GM11168 (cell line): ENCODE measurements at regions not wholly inside any gene's neighbourhood (a gene's known extent, or its start where the extent isn't known, plus 50 kb on each side); places are given as distances from the start of the nearest gene placed in this dataset.

ENCODE experiments used
- in situ Hi-C: fragments of 300-500 bp; cut with MboI; formaldehyde crosslinking; loops from one replicate; pipeline ENCODE4 v1.12.0; 2022; ENCODE audit warnings: low sequenced_read_pairs; ENCODE audit not compliant: unreplicated experiment

DNA sequence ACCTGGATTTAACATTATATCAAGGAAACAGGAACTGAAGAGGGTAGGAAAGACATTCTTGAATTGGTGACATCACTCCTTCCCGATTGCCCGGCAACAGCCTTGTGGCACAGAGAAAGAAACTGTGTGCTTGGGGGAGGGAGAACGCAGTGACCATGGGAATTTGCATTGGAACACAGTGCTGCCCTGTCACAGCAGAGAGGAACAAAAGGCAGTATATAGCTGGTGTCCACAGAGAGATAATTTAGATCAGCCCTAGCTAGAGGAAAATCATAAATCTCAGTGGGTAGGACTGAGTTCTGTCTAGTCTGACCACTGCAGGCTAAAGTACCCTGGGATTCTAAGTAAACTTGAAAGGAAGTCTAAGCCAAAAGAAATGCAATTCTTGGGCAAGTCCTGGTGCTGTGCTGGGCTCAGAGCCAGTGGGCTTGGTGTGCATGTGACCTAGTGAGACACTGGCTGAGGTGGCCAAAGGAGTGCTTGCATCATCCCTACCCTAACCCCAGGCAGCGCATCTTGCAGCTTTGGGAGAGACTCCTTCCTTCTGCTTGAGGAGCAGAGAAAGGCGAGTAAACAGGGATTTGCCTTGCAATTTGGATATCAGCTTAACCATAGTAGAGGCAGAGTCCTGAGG, 697.6 kb downstream of the HACE1 start:
- in situ Hi-C loops = loop anchor here (25.0 kb wide), 1 partner anchor 600 kb away; no protein-coding TSS in a partner anchor

DNA sequence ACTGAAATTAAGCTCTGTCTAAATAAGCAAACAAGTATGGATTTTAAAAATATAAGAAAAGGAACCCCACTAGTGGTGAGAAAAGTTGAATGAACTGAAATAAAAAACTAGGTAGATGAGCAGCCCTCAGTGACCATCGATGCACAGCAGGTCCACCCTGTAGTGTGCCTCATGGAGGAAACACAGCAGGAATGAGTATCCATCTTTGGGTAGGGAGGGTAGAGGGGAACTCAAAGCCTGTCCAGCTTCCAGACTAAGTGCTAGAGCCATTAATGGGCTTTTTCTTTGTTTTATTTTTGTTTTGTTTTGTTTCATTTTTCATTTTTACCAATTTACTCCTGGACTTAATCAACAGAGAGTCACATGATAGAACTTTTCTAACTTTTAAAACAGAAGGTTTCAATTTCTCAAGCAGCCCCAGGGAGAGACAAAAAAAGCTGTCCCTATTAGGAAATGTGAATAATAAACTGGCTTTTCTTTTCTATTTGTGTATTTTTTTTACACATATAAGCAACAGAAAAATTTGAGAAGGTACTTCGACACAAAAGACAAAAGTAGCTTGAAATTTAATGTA, 700.6 kb downstream of the HACE1 start:
- in situ Hi-C loops = loop anchor here (25.0 kb wide), 1 partner anchor 603 kb away; no protein-coding TSS in a partner anchor

DNA sequence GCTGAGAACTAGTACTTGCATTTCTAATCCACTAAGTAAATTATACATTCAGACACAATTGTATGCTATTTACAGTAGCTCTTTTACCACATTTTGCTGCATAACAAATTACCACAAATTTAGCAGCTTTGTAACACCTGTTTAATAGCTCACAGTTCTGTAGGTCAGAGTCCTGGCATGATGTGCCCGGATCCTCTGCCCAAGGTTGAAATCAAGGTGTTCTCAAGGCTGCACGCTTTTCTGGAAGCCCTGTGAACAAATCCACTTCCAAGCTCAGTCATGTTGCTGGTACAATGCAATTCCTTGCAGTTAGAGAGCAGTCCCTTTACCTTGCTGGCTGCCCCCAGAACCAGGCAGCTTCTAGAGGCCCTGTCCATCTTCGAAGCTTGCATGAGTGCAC, 716.0 kb downstream of the HACE1 start:
- in situ Hi-C loops = no loop called here

- in situ Hi-C loops = no loop called here
These were observed 724.8 kb downstream of the HACE1 start for GRCh38 chr6:104134876-104135275.

DNA sequence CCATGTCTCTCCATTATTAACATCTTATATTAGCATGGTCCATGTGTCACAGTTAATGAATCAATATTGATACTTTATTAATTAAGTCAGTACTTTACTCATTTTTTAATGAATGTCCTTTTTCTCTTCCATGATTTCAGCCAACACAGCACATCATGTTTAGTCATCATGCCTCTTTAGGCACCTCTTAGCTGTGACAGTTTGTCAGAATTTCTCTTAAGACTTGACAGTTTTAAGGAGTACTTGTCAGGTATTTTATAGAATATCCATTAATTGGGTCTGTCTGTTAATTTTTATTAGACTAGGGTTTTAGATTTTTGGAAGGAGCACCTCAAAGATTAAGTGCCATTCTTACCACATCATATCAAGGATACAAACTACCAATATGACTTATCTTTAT, 729.4 kb downstream of the HACE1 start:
- in situ Hi-C loops = no loop called here

GRCh38 chr6:104126315-104127005, 733.3 kb downstream of the HACE1 start:
- in situ Hi-C loops = no loop called here

DNA sequence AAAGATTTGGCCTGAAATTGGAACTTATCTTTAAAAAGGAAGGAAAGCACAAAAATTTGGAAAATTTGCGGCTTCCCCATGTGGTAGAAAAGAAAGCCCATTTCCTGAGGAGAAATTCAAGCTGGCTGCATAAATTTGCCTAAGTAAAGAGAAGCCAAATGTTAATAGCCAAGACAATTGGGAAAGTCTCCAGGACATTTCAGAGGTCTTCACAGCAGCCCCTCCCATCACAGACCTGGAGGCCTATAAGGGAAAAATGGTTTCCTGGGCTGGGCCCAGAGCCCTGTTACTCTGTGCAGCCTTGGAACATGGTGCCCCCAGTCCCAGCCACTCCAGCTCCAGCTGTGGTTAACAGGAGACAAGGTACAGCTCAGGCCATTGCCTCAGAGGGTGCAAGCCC, 736.5 kb downstream of the HACE1 start:
- in situ Hi-C loops = no loop called here

GRCh38 chr6:104118274-104118673, 741.4 kb downstream of the HACE1 start:
- in situ Hi-C loops = no loop called here

DNA sequence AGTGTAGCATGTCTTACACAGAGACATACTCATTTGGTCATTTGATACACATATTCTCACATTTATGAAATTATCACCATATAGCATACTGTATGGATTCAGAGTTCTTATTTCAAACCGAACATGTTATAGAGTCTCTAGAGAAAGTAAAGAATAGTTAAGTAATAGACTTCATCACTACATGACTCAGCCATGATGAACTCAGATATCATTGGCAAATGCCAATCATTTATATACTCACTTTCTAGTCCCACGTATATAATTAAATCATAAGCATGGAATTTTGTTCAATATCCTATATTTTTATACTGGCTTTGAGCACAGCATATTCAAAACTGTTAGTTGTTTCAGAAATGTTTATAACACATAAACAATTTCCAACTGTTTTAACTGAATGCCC, 749.9 kb downstream of the HACE1 start:
- in situ Hi-C loops = no loop called here

DNA sequence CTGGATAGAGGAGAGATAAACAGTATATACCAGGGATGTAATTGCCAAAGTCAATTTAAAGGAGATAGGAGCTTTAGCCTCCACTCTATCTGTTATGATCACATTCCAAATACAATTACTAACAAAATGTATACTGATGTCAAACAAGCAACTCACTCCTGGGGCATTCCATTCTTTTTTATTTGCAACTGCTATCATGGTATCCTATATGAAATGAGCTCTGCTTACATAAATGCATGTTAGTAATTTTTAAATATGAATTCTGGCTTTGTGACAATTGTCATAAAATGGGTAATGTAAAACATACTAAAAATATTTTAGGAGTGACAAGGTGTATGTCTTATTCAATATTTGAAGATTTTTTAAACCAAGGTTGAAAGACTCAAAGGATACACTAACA, 751.1 kb downstream of the HACE1 start:
- in situ Hi-C loops = no loop called here

- in situ Hi-C loops = no loop called here
These were observed 763.9 kb downstream of the HACE1 start for GRCh38 chr6:104095661-104096416.

DNA sequence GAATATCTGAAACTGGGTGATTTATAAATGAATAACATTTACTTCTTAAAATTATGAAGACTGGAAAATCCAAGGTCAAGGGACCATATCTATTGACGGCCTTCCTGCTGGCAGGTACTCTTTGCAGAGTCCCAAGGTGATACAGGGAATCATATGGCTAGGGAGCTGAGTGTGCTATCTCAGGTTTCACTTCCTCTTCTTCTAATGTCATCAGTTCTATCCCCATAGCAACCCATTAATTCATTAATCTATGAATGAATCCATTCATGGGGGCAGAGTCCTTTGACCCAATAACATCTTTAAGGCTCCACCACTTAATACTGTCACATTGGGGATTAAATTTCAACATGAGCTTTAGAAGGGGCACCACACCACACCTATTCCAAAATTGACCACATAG, 772.0 kb downstream of the HACE1 start:
- in situ Hi-C loops = no loop called here

DNA sequence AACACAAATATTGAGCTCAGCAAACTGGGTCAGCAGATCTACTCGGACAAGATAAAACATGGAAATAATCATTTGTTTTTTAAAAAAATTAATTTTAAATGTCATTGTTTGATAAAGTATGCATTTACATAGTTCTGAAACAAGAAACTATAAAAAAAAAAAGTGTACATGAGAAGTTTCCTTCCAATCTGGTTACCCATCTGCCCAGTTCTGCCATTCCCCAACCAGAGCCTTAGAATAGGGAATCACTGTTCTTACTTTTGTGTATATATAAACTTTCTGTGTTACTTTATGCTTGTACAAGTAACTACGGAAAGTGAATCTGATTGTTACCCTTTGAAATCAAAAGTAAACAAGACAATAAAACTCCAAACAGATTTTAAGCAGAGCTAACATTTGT, 791.4 kb downstream of the HACE1 start:
- in situ Hi-C loops = no loop called here

GRCh38 chr6:104064876-104065275, 794.8 kb downstream of the HACE1 start:
- in situ Hi-C loops = no loop called here

- in situ Hi-C loops = no loop called here
These were observed 809.3 kb downstream of the HACE1 start for GRCh38 chr6:104050455-104050854.

DNA sequence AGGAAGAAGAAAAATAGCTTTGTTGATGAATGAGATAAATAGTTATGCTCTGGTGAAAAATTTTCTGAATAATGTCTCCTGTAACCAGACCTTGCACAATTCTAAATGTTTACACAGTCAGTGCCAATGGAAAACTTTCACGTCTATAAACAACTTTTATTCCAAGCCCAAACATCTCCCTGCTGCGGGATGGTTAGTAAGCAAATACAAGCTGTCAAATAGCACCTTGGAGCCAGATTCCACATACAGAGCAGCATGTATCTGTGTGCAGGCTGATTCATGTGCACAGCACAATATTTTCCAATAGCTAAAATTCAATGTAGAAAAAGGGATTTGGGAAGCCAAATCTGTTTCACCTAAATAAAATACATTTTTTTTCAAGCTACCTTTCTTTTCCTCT, 813.3 kb downstream of the HACE1 start:
- in situ Hi-C loops = no loop called here

- in situ Hi-C loops = no loop called here
These were observed 828.4 kb downstream of the HACE1 start for GRCh38 chr6:104031346-104031745.

DNA sequence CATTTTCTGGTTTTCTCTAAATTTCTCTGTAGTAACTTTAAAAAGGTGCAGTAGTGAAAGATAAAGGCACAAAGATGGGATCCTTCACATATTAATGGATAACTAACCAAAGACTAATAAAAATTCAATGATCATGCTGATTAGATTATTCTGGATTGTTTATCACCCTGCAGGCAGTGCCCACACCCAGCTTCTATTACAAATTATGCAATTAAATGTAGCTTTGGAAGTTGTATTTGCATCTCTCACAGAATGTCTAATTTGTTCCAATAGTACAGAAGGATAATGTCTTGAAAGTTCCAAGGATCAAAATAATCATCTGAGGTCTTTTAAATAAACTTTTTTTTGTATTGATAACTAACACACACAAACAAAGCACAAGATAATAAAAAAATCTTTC, 837.6 kb downstream of the HACE1 start:
- in situ Hi-C loops = no loop called here

- in situ Hi-C loops = no loop called here
These were observed 840.5 kb downstream of the HACE1 start for GRCh38 chr6:104019075-104019753.
